PC-3 (cell line): ENCODE measurements at regions not wholly inside any gene's neighbourhood (a gene's known extent, or its start where the extent isn't known, plus 50 kb on each side); places are given as distances from the start of the nearest gene placed in this dataset.

ENCODE experiments used
- CTCF ChIP-seq: fragments of 300-600 bp; sonication (generic); conservative IDR thresholded peaks from 2 replicates; pipeline ENCODE4 v1.5.1; 2017; ENCODE audit warnings: antibody characterized with exemption, low read depth, mild to moderate bottlenecking, low read length
- EZH2 ChIP-seq: fragments of 300-600 bp; sonication (generic); IDR thresholded peaks from one replicate; pipeline ENCODE4 v1.6.1; 2017; ENCODE audit warnings: antibody characterized with exemption, mild to moderate bottlenecking, low read length; ENCODE audit not compliant: unreplicated experiment

DNA sequence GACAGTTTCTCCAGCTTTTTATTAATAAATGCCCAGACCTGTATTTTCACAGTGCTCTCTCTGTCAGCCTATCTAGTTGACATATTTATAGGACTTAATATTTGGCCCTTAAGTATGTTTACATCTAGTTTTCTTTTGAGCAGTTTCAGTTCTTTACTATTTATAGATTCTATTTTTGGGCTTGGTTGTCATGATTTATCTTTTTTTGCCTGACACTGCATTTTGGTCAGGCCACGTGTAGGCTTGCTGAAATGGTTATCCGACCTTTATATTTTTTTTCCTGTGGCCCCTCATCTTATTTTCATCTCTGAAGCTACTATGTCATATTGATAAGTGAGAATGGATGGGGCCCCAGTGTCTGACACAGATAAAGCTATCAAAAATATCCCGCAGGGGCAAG lies 515.4 kb upstream of the FZD8 start:
- TF ChIP-seq EZH2 (no peak), CTCF (no peak)
